ENCODE measurements at regions not wholly inside any gene's neighbourhood (a gene's known extent, or its start where the extent isn't known, plus 50 kb on each side); places are given as distances from the start of the nearest gene placed in this dataset.

DNA sequence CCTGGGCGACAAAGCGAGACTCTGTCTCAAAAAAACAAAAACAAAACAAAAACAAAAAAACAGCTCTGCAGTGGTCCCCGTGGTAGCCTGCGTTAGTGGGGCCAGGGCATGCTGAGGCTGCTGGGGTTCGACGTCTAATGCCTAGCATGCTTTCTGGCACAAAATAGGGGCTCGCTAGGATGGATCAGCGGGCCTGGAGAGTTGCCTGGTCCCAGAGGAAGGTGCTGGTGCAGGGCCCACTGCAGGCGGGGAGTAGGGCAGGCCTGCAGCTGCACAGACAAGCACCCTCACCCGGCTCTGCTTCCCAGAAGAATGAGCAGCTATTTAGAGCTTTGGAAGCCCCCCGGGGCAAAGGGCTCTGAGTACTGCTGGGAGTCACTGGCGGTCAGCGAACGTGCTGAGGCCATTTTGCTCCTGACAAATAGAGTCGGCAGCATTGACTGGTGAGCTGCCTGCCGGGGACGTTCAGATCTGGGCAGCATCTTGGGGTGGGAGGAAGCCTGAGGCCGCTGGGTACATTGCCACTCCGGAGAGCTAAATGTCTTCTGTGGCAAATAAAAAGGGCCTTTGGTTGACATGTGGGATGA, 126.7 kb downstream of the OLFM1 start:
- DNase-seq (ENCODE audit: low spot score in 2 of 2), result no peak
- TF ChIP-seq, protein P1, sequence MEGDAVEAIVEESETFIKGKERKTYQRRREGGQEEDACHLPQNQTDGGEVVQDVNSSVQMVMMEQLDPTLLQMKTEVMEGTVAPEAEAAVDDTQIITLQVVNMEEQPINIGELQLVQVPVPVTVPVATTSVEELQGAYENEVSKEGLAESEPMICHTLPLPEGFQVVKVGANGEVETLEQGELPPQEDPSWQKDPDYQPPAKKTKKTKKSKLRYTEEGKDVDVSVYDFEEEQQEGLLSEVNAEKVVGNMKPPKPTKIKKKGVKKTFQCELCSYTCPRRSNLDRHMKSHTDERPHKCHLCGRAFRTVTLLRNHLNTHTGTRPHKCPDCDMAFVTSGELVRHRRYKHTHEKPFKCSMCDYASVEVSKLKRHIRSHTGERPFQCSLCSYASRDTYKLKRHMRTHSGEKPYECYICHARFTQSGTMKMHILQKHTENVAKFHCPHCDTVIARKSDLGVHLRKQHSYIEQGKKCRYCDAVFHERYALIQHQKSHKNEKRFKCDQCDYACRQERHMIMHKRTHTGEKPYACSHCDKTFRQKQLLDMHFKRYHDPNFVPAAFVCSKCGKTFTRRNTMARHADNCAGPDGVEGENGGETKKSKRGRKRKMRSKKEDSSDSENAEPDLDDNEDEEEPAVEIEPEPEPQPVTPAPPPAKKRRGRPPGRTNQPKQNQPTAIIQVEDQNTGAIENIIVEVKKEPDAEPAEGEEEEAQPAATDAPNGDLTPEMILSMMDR (IDR thresholded peaks at IDR 0.05), result no peak
- no peak for TF ChIP-seq POLR2A (IDR thresholded peaks at IDR 0.05)
- no peak overlapping the region for H3K4me3 ChIP-seq (ENCODE audit: low read depth, poor library complexity, severe bottlenecking)
- WGBS, 2 donors, result 43 to 51% methylated on average over 19 of the region's 19 CpGs
- intact Hi-C loops (cut with DNase I; ENCODE audit: low total_unique reads), result no loop called here

DNA sequence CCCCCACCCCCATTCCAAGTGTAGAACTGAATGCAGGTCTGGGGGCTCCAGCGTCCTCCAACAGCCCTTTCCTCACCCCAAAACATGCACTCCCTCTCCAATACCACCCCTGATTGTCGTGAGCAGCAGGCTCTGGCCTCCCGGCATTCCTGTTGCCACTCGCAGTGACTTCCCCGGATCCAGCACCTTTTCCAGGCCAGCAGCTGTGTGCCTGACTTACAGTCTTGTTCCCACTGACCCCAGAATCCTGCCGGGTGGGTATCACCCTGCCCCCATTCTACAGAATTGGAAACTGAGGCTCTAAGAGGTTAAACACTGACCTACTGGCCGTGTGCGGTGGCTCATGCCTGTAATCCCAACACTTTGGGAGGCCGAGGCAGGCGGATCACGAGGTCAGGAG, 127.2 kb downstream of the OLFM1 start:
- DNase-seq (ENCODE audit: low spot score in 2 of 2), result no peak
- no peak overlapping the region for H3K4me3 ChIP-seq (ENCODE audit: low read depth, poor library complexity, severe bottlenecking)
- TF ChIP-seq POLR2A (IDR thresholded peaks at IDR 0.05), result no peak
- intact Hi-C loops (cut with DNase I; ENCODE audit: low total_unique reads), result no loop called here
- WGBS, 2 donors, result 83 to 84% methylated on average over 11 of the region's 11 CpGs

DNA sequence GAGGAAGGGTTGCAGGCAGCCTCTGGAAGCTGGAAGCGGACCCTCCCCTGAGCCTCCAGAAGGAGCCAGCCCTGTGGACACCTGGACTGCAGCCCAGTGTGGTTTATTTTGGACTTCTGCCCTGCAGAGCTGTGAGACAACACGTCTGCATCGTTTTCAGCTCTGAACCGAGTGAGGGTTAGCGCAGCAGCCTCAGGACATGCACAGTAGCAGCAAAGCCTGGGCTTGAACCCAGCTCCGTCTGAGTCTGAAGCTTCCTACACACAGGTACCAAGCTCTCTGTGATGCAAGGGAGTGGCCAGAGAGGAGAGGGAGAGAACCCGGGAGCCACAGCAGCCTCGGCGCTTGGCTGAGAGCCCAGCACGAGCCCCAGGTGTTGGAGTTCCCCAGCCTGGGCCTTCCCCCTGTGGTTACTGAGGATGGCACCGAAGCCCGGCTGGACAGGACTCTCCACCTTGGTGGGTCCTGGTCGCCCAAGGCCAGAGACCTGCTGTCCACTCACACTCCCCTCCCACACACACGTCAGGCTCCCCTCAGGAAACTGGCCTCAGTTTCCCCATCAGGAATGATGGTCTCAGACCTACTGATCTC, 128.2 kb downstream of the OLFM1 start:
- intact Hi-C loops (cut with DNase I; ENCODE audit: low total_unique reads), result no loop called here
- no peak overlapping the region for H3K4me3 ChIP-seq (ENCODE audit: low read depth, poor library complexity, severe bottlenecking)
- TF ChIP-seq POLR2A (IDR thresholded peaks at IDR 0.05), result no peak
- TF ChIP-seq, protein P1 (IDR thresholded peaks at IDR 0.05), result no peak
- no peak for DNase-seq (ENCODE audit: low spot score in 2 of 2)
- WGBS, 2 donors, result 26 to 38% methylated on average over 14 of the region's 14 CpGs

DNA sequence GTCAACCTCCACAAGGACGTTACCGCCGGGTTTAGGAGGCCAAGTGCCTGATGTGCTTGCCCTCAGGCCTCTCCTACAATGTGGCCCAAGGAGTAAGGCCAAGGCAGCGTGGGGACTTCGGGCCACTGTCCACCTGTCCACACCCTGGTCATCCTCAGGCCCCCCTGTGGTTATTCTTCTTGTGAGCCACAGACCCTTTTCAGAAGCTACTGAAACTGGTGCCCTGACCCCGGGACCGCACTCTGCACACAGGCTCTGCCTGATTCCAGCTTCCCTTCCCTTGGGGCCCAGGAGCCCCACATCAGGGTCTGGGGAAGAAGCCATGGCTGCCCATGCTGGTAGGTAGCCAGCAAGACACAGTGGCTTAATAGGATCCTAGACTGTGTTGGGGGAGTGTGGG, 128.8 kb downstream of the OLFM1 start:
- intact Hi-C loops (cut with DNase I; ENCODE audit: low total_unique reads), result no loop called here
- TF ChIP-seq POLR2A (IDR thresholded peaks at IDR 0.05), result no peak
- TF ChIP-seq, protein P1 (IDR thresholded peaks at IDR 0.05), result no peak
- 82 to 95% methylated on average over 7 of the region's 7 CpGs for WGBS, 2 donors
- no peak for DNase-seq (ENCODE audit: low spot score in 2 of 2)
- no peak overlapping the region for H3K4me3 ChIP-seq (ENCODE audit: low read depth, poor library complexity, severe bottlenecking)

DNA sequence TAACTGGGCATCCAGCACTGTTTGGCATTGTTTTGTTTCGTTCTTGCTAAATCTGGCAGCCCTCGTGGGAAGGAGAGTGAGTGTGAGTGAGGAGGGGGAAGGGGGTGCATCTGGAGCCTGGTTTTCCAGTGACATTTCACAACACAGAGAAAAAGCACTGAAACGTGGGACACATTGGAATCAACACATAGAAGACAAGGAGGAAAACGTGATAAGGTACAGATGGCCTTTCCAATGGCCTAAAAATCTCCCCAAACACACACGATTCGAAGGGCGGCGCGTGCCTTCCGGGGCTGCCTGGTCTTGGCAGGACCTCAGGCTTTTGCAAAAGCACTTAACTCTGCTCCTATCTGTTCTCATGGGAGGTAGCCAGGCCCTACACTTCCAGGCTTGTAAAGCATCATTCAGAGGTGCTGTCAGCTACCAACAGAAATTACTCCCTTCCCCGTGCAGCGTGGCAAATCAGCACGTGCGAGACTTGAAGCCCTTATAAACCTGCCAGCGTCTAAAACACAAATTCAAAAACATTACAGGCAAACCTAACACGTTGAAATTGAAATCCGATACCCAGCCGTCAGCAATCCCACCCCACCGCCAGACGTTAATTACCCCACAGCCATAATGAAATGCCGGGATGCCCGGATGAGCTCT, 129.4 kb downstream of the OLFM1 start:
- 38 to 40% methylated on average over 22 of the region's 22 CpGs for WGBS, 2 donors
- no peak for TF ChIP-seq POLR2A (IDR thresholded peaks at IDR 0.05)
- TF ChIP-seq, protein P1 (IDR thresholded peaks at IDR 0.05), result no peak
- intact Hi-C loops (cut with DNase I; ENCODE audit: low total_unique reads), result no loop called here
- DNase-seq (ENCODE audit: low spot score in 2 of 2), result no peak
- no peak overlapping the region for H3K4me3 ChIP-seq (ENCODE audit: low read depth, poor library complexity, severe bottlenecking)

DNA sequence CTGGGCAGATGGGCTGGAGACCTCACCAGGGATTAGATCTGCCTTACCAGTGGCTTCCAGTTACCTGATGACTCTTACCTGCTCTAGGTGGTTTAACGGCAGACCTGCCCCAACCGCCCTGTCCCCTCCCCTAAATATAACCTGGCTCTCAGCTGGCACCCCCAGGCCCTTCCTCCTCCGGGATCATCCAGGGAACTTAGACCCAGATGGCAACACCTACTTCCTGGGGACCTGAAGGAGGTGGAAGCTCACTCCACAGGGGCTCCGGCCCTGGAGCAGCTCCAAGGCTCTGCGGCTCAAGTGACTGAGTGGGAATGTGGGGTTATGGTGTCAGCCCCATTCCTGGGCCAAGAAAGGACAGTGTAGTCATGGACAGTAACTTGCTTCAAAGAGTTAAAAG, 130.4 kb downstream of the OLFM1 start:
- TF ChIP-seq POLR2A (IDR thresholded peaks at IDR 0.05), result no peak
- TF ChIP-seq, protein P1 (IDR thresholded peaks at IDR 0.05), result no peak
- WGBS, 2 donors, result 57 to 62% methylated on average over 5 of the region's 5 CpGs
- no peak for DNase-seq (ENCODE audit: low spot score in 2 of 2)
- no peak overlapping the region for H3K4me3 ChIP-seq (ENCODE audit: low read depth, poor library complexity, severe bottlenecking)
- intact Hi-C loops (cut with DNase I; ENCODE audit: low total_unique reads), result no loop called here
